Suprapubic skin (tissue), 3 donors: ENCODE measurements at regions not wholly inside any gene's neighbourhood (a gene's known extent, or its start where the extent isn't known, plus 50 kb on each side); places are given as distances from the start of the nearest gene placed in this dataset.

Experiments used
- CTCF ChIP-seq, 2 donors: fragments of 200-600 bp in 1 of 2; fragments of 450-650 bp in 1 of 2; sonication (generic) in 1 of 2; IDR thresholded peaks; one replicate each; pipeline ENCODE4 v1.5.1; 2016 to 2019; ENCODE audit warnings: antibody characterized with exemption in 2 of 2, mild to moderate bottlenecking in 1 of 2, moderate library complexity in 1 of 2
- POLR2A ChIP-seq, 2 donors: fragments of 450-650 bp; IDR thresholded peaks; one replicate each; pipeline ENCODE4 v1.6.1; 2017; ENCODE audit warnings: antibody characterized with exemption in 2 of 2, mild to moderate bottlenecking in 2 of 2, moderate library complexity in 2 of 2

- TF ChIP-seq POLR2A (IDR thresholded peaks at IDR 0.05), result no peak
- no peak for TF ChIP-seq CTCF (IDR thresholded peaks at IDR 0.05)
Measured at GRCh38 chr6:159473475-159474263, 219.4 kb downstream of the SOD2 start.
